ENCODE measurements at regions not wholly inside any gene's neighbourhood (a gene's known extent, or its start where the extent isn't known, plus 50 kb on each side); places are given as distances from the start of the nearest gene placed in this dataset.

DNA sequence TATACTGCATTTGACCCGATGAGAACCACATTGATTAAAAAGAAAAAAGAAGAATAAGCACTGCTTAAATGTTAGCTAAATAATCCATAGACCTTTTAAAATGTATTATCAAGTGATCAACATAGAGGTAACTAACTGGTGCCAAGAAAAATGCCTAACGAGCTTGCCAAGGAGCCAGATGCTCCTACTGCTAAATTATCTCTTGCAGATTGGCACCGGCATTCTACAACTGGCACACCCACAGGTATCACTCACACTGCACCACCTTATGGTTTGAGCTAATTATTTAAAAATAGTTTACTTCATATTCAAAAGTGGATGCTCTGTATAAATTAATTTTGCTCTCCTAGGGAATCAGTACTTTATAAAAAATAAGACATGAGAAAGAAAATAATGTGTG is 341.6 kb upstream of the CDH7 start (continued):
- TF ChIP-seq, protein P1, sequence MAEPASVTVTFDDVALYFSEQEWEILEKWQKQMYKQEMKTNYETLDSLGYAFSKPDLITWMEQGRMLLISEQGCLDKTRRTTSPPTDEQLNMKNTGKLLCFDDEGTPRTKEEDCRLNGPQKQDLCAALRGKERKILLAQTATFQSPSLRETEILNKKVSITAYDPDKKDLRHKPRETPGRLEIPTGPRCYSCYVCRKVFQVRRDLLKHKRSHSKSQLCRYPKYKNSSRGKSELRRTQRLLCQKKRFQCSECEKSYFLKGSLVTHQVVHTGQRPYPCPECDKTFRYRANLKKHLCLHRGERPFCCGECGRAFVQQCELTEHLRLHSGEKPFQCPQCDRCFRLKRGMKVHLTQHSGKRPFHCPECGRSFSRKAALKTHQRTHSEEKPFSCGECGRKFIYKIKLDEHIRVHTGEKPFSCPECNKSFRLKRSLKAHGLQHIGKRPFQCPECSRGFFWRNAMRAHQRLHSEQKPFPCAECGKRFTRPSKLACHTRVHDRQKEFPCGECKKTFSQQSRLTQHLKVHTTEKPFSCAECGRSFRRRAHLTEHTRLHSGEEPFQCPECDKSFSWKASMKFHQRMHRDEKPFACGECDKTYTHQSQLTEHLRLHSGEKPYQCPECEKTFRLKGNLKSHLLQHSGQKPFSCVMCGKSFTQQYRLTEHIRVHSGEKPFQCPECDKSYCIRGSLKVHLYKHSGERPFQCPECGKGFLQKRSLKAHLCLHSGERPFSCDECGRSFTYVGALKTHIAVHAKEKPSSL (CRISPR knock-in tag; conservative IDR thresholded peaks at IDR 0.05): no peak

DNA sequence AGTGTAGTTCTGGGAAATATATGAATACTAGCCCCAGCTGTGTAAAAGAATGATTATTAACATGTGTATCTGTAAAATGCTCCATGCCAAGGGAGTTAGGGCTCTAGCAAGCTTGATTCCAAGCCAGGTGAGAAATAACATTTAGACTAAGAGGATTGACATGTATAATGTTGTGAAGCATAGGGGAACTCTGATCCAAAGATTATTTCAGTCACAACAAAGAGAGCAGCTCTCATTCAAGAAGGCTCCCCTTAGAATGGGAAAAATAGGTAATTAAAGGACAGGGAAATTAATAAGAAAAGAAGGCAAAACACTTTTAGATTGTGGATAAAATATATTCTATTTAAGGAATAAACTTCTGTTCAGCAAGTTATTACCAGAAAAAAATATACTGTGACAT is 347.3 kb upstream of the CDH7 start:
- H3K4me3 Mint-ChIP-seq: no peak overlapping the region
- POLR2A ChIA-PET: no interaction called here
- no peak for ATAC-seq
- TF ChIP-seq, protein P2, sequence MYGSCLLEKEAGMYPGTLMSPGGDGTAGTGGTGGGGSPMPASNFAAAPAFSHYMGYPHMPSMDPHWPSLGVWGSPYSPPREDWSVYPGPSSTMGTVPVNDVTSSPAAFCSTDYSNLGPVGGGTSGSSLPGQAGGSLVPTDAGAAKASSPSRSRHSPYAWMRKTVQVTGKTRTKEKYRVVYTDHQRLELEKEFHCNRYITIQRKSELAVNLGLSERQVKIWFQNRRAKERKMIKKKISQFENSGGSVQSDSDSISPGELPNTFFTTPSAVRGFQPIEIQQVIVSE (CRISPR knock-in tag; IDR thresholded peaks at IDR 0.05; ENCODE audit: borderline replicate concordance): no peak
- TF ChIP-seq, protein P3, sequence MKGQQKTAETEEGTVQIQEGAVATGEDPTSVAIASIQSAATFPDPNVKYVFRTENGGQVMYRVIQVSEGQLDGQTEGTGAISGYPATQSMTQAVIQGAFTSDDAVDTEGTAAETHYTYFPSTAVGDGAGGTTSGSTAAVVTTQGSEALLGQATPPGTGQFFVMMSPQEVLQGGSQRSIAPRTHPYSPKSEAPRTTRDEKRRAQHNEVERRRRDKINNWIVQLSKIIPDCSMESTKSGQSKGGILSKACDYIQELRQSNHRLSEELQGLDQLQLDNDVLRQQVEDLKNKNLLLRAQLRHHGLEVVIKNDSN (CRISPR knock-in tag; IDR thresholded peaks at IDR 0.05): no peak
- TF ChIP-seq, protein P4, sequence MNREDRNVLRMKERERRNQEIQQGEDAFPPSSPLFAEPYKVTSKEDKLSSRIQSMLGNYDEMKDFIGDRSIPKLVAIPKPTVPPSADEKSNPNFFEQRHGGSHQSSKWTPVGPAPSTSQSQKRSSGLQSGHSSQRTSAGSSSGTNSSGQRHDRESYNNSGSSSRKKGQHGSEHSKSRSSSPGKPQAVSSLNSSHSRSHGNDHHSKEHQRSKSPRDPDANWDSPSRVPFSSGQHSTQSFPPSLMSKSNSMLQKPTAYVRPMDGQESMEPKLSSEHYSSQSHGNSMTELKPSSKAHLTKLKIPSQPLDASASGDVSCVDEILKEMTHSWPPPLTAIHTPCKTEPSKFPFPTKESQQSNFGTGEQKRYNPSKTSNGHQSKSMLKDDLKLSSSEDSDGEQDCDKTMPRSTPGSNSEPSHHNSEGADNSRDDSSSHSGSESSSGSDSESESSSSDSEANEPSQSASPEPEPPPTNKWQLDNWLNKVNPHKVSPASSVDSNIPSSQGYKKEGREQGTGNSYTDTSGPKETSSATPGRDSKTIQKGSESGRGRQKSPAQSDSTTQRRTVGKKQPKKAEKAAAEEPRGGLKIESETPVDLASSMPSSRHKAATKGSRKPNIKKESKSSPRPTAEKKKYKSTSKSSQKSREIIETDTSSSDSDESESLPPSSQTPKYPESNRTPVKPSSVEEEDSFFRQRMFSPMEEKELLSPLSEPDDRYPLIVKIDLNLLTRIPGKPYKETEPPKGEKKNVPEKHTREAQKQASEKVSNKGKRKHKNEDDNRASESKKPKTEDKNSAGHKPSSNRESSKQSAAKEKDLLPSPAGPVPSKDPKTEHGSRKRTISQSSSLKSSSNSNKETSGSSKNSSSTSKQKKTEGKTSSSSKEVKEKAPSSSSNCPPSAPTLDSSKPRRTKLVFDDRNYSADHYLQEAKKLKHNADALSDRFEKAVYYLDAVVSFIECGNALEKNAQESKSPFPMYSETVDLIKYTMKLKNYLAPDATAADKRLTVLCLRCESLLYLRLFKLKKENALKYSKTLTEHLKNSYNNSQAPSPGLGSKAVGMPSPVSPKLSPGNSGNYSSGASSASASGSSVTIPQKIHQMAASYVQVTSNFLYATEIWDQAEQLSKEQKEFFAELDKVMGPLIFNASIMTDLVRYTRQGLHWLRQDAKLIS (CRISPR knock-in tag; IDR thresholded peaks at IDR 0.05; ENCODE audit: borderline replicate concordance): no peak
- no peak for TF ChIP-seq NR3C1 (CRISPR knock-in tag; conservative IDR thresholded peaks at IDR 0.05; ENCODE audit: low read depth)
- TF ChIP-seq, protein P5, sequence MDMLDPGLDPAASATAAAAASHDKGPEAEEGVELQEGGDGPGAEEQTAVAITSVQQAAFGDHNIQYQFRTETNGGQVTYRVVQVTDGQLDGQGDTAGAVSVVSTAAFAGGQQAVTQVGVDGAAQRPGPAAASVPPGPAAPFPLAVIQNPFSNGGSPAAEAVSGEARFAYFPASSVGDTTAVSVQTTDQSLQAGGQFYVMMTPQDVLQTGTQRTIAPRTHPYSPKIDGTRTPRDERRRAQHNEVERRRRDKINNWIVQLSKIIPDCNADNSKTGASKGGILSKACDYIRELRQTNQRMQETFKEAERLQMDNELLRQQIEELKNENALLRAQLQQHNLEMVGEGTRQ (CRISPR knock-in tag; IDR thresholded peaks at IDR 0.05): no peak
- TF ChIP-seq GTF2I (CRISPR knock-in tag; conservative IDR thresholded peaks at IDR 0.05): no peak
- H3K4me1 Mint-ChIP-seq: peaks cover 7% of the 10 kb centered on the region
- H3K9me3 Mint-ChIP-seq: peaks cover 7% of the 10 kb centered on the region; the same call in 1 of the 2 replicates
- H3K27ac Mint-ChIP-seq: no peak overlapping the region
- H3K36me3 Mint-ChIP-seq: no peaks in the 10 kb centered on the region
- no peaks in the 10 kb centered on the region for H3K27me3 Mint-ChIP-seq (ENCODE audit: low read depth)
- no peak for DNase-seq (ENCODE audit: low spot score)
- CTCF ChIA-PET: no interaction called here

DNA sequence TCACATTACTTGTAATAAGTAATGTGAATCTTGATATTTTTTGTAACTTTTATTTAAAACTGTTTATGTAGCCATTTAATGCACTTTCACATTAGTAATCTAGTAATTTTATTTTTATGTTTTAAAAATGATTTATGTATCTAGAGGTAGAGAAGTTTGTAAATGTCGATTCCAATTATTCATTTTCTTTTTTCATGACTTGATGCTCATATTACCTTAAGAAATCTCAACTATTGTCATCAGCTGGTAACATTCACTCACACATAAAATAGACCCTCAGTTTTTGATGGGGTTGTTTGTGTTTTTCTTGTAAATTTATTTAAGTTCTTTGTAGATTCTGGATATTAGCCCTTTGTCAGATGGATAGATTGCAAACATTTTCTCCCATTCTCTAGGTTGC is 351.7 kb upstream of the CDH7 start:
- no peak overlapping the region for H3K27ac Mint-ChIP-seq
- ChIA-PET POLR2A (no interaction called here), CTCF (no interaction called here)
- peaks cover 7% of the 10 kb centered on the region for H3K4me1 Mint-ChIP-seq
- no peak for DNase-seq (ENCODE audit: low spot score)
- no peaks in the 10 kb centered on the region for H3K36me3 Mint-ChIP-seq
- H3K9me3 Mint-ChIP-seq: 0 out of 2 replicates have a peak, but pooled peaks cover 3% of the 10 kb centered on the region
- no peak overlapping the region for H3K4me3 Mint-ChIP-seq
- no peaks in the 10 kb centered on the region for H3K27me3 Mint-ChIP-seq (ENCODE audit: low read depth)
- no peak for ATAC-seq
- TF ChIP-seq, protein P3 (CRISPR knock-in tag; IDR thresholded peaks at IDR 0.05): no peak
- TF ChIP-seq, protein P6, sequence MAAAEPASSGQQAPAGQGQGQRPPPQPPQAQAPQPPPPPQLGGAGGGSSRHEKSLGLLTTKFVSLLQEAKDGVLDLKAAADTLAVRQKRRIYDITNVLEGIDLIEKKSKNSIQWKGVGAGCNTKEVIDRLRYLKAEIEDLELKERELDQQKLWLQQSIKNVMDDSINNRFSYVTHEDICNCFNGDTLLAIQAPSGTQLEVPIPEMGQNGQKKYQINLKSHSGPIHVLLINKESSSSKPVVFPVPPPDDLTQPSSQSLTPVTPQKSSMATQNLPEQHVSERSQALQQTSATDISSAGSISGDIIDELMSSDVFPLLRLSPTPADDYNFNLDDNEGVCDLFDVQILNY (CRISPR knock-in tag; IDR thresholded peaks at IDR 0.05): no peak
- TF ChIP-seq ZNF423 (CRISPR knock-in tag; IDR thresholded peaks at IDR 0.05) (no peak), SMAD3 (CRISPR knock-in tag; IDR thresholded peaks at IDR 0.05; ENCODE audit: borderline replicate concordance) (no peak), NR3C1 (CRISPR knock-in tag; conservative IDR thresholded peaks at IDR 0.05; ENCODE audit: low read depth) (no peak), CREM (CRISPR knock-in tag; IDR thresholded peaks at IDR 0.05) (no peak), RELA (CRISPR knock-in tag; IDR thresholded peaks at IDR 0.05; ENCODE audit: borderline replicate concordance) (no peak), TEAD4 (CRISPR knock-in tag; IDR thresholded peaks at IDR 0.05) (no peak), NFE2L1 (CRISPR knock-in tag; IDR thresholded peaks at IDR 0.05) (no peak), MXD4 (CRISPR knock-in tag; IDR thresholded peaks at IDR 0.05; ENCODE audit: borderline replicate concordance) (no peak), FOXK1 (CRISPR knock-in tag; IDR thresholded peaks at IDR 0.05) (no peak)
- TF ChIP-seq, protein P7, sequence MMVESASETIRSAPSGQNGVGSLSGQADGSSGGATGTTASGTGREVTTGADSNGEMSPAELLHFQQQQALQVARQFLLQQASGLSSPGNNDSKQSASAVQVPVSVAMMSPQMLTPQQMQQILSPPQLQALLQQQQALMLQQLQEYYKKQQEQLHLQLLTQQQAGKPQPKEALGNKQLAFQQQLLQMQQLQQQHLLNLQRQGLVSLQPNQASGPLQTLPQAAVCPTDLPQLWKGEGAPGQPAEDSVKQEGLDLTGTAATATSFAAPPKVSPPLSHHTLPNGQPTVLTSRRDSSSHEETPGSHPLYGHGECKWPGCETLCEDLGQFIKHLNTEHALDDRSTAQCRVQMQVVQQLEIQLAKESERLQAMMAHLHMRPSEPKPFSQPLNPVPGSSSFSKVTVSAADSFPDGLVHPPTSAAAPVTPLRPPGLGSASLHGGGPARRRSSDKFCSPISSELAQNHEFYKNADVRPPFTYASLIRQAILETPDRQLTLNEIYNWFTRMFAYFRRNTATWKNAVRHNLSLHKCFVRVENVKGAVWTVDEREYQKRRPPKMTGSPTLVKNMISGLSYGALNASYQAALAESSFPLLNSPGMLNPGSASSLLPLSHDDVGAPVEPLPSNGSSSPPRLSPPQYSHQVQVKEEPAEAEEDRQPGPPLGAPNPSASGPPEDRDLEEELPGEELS (CRISPR knock-in tag; IDR thresholded peaks at IDR 0.05): no peak
